ENCODE measurements at regions not wholly inside any gene's neighbourhood (a gene's known extent, or its start where the extent isn't known, plus 50 kb on each side); places are given as distances from the start of the nearest gene placed in this dataset.
A peak's percentile ranks its signal among the peaks of the same experiment; 100 is the strongest.

DNA sequence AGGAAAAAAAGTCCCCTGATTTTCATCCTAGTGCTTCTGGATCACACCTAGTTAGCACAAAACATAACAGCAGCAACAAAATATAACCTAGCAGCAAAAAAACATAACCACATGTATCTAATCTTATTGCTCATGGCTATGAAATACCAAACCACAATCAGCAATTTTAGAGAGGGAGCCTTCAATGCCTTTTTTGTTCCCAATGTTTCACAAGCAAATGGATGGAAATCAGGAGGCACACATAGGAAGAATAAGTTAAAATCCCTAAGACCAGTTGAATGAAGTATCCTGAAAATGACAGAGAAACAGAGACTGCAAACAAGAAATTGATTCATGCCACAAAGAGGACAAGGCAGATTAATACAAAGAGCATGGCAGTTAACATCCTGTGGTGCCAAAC lies 361.6 kb downstream of the GPM6A start:
- DNase-seq, result no peak

DNA sequence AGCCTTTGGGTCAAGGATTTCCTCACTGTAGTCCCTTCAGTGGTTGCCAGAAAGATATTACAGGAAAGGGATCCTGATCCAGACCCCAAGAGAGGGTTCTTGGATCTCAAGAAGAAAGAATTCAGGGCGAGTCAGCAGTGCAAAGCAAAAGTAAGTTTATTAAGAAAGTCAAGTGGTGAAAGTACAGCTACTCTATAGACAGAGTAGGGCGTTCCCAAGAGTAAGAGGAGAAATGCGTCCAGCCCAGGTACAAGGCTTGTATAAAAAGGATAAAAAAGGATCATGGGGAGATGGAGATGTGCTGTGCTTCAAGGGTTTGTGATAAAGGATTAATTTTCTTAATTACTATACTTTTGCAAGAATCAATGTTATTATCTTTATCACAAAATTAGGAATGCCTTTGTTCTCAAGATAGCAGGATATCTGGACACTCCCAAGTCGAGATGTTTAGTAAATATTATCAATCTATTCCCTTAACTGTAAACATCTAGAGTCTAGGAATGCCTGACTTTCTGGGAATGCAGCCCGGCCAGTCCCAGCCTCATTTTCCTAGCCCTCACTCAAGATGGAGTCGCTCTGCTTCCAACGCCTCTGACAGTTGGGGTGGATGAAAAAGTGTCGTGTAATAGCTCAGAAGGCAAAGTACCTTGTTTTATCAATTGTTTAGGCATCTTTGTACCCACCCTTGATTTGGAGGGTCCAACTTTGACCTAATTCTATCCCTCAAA lies 360.7 kb downstream of the GPM6A start:
- no peak for DNase-seq

DNA sequence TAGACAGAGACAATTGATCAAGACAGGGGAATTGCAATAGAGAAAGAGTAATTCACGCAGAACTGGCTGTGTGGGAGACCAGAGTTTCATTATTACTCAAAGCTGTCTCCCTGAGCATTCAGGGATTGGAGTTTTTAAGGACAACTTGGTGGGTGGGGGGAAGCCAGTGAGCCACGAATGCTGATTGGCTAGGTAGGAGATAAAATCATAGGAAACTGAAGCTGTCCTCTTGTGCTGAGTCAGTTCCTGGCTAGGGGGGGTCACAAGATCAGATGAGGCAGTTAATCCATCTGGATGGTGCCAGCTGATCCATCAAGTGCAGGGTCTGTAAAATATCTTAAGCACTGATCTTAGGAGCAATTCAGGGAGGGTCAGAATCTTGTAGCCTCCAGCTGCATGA lies 358.6 kb downstream of the GPM6A start:
- no peak for DNase-seq

DNA sequence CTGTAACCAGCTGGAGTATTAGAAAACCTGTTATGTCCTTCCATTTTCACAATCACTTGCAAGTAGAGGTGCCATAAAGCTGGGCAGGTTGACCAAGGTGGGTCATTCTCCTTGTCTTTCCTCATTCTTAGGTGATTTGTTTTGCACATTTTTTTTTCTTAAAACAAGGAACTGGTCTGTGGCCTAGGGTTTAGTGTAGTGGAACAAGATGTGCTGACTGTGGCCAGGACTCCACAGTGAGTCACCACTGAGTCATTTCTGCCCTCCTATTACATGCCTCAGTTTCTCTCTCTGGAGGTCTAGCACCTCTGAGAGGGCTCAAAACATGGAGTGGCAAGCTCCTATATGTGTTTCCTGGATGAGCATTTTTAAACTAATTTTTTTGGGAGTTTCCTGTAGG lies 355.9 kb downstream of the GPM6A start:
- no peak for DNase-seq

DNA sequence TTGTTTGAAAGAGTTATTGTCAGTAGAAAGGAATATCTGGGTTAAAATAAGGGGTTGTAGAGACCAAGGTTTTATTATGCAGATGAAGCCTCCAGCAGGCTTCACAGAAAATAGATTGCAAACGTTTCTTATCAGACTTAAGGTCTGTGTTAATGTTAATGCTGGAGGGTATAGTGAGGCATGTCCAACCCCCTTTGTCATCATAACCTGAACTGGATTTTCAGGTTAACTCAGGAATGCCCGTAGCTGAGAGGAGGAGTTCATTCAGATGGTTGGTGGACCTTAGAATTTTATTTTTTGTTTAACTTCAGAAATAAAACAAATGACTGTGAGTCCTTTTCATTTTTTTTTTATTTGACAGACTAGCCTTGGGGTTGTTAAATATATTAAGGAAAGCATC lies 354.1 kb downstream of the GPM6A start:
- DNase-seq, result no peak

DNA sequence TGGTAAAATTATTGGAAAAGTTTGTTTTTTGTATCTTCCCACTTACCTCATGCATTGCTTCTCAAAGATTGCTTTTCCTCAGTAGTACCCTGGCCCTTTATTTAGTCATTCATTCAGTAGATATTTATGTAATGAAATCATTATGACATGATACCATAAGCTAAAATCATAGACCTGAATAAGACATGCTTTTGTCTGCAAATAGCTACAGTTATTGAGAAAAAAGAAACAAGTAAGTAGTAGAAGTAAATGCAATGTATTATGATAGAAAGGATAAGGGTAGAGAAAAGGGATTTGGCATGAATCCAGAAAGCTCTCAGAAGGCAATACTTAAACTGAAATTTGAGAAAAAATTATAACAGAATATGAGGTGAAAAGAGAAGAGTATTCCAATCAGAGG lies 352.5 kb downstream of the GPM6A start:
- DNase-seq, result no peak

DNA sequence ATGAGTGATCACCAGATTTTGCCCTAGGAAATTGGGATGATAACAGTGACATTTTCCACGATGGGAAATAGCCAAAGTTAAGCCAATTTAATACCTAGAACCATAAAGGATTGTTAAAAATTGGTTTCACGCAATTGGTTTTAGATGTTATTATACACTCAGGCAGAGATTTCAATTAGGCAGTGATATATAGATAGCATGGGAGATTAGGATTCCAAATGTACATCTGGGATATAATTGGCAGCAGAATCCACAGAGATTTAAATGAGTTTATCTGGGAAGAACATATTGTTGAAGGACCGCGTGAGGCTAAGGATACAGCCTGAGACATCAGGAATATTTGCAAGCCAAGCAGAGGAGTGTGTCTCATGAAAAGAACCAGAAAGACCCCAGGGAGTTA lies 351.6 kb downstream of the GPM6A start:
- DNase-seq, result no peak

DNA sequence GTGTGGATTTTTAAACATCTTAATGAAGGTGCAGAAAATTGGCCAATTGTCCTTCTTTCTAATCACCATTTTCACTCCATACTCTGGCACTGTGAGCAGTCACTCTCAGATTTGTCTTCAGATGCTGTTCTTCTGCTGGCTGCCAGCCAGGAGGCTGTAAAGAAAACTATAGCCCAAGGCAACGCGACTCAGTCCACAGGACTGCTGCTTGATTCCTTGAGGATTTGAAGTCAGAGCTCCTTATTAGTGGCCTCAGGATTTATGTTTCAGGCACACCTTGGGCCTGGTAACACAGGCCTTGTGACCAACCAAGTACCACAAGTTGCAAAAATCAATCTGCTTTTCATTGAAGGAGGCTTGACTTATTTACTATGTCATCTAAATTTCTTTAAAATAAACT lies 342.6 kb downstream of the GPM6A start:
- no peak for DNase-seq

DNA sequence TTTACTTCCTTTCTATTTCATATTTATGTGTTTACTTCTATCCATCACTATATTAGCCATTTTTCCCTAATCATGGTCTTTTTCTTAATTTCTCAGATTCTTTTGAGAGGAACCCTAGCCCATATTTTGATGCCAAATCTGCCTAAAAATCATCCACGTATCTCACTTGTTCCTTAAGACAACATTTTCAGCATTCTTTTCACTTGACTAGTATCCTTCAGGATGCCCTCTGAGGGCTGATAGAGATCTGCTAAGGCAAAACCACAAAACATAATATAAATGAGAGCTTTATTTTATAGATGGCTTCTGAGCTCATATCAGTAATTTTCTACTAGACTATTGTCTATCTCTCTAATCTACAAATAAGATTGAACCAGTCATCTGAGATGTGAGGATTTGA lies 341.9 kb downstream of the GPM6A start:
- no peak for DNase-seq

DNA sequence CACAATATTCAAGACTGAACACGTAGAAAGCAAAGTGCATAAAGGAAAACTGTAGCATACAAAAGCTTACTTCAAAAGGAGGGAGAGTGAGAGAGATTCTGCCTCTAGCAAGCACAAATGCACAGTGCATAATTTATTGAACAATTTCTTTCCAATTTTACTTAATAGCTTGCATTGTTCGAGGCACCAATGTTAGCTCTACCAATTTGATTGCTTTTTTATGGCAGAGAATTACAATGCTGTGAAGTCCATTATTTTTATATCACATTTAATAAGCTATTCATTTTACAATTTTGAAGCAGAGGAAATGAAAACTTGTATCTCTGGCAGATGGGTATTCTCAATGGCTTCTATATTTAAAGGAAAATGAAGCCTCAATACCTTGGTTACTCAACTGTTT lies 331.7 kb downstream of the GPM6A start:
- no peak for DNase-seq

DNA sequence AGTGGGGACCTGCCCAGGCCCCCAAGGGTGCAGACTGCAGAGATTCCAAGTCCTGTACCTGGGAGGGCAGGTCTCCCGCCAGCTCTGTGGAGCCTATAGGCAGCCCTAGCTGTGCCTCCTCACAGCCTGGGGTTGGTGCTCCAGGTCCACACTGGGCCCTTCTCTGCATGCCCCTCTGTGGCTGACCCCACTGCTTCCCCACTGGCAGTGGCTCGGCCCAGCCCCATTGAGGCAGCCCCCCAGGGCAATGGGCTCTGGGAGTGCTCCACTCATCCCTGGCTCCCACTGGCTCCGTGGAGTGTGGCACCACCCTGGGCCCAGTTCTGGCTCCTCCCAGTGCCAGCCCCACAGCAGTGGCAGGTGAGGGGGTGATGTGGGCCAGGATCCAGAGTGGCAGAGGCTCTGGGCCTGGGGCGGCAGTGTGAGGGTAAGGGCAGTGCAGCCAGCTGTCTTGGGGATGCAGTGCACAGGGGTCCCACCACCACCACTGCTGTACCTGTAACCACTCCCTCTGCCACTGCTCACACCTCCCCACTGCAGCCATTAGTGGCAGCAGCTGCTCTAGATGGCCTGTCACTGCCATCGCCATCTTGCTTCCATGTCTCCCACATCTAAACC lies 312.2 kb downstream of the GPM6A start:
- no peak for DNase-seq

DNA sequence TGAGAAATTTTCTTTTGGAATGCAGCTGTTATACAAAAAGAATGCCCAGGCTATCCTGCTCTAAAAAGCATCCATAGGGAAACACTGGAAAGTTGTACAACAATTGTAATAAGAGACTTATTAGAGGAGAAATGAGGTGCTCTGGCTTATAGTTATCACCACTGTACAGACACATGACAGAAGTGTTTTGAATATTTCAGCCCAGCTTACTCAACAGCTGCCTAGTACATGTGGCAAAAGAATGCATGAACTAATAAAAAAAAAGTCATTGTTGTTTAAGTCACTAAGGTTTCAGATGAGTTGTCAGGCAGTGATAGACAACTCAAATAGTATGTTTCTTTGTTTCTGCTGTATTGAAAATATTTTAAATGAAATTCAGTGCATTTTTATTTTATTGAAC lies 307.7 kb downstream of the GPM6A start:
- no peak for DNase-seq

DNA sequence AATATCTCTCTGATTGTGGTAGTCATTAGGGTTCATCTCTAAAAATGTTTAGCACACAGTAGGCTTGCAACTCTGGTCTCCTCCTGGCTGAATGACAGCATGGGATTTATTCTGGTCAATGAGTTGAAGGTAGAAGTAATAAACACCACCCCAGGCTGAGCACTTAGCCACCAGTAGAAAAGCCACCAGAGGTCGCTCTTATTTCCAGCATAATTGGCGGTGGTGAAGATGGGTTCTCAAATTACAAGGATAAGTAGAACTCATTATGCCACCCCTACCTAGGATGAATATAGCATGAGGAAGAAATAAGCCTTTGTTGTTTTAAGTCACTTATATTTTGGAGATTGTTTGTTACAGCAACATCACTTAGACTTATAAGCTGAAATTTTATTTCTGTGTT lies 302.7 kb downstream of the GPM6A start:
- no peak for DNase-seq

DNA sequence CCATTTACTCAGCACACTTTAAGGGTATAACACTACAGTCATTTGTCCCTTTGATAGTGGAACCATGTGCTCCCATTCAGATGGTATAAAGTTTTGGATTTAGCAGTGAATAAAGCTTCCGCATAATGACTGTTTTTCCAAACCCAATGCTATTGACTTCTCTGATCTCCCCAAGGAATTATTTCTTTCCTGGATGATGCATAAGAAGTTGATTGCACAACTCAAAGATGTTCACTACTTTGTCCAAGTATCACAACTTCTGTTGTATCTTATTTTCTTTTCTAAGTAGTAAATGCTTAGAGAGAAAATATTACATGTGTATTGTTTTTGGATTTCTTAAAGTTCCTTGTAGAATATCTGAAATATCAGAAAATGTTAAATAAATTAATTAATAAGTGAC lies 300.2 kb downstream of the GPM6A start:
- DNase-seq, result no peak

DNA sequence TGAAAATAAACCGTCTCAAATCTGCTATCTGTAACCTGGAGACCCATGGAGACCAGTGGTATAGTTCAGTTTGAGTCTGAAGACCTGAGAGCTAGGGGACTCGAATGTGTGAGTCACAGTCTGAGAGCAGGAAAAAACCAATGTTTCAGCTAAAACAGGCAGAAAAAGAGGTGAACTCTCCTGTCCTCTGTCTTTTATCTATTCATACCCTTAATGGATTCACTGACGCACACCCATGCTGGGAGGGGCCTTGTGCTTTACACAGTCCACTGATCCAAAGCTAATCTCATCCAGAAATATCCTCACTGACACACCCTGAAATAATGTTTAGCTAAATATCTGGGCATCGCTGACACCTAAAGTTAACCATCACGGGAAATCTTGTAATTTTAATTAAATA lies 297.9 kb downstream of the GPM6A start:
- DNase-seq, result no peak

DNA sequence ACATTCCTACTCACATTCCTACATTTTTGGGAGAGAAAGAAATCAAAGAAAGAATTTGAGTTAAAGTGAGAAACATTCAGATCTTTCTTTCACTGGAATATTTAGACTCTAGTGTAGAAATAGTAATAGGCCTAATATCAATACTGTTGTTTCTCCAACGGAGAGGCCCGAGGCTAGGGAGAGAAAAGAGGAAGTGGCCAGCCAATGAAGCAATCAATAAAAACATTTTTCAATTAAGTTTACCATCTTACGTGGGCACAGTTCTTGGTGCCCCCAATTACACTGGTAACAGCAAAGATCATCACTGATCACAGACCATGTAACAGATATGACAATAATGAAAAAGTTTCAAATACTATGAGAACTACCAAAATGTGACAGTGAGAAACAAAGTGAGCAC lies 281.4 kb downstream of the GPM6A start:
- DNase-seq, result no peak

DNA sequence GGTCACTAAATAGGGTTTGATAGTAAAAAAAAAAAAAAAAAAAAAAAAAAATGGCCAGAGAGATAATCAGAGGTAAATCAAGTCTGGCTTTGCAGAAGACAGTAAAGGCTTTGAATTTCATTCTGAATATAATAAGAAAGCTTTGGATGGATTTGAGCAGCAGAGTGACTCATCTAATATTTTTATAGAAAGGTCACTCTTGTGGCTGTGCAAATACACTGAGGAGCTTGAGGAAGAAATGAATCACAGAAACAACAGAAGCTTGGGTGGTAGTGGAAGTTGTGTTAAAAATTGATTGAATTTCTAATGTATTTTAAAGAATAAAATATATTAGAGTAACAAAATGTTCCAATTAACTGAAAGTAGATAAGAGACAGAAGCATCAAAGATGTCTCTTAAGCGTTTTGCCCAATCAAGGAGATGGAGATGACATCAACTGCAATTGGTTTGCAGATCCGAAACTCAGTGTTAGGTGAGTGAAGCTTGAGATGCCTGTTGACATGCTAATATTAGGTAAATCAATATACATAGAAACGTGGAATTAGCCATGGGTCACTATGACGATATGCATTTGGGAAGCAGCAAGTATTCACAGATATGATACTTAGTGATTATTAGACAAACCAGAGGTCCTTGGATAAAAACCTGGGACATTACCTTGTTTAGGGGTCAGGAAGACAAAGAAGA lies 280.5 kb downstream of the GPM6A start:
- no peak for DNase-seq

DNA sequence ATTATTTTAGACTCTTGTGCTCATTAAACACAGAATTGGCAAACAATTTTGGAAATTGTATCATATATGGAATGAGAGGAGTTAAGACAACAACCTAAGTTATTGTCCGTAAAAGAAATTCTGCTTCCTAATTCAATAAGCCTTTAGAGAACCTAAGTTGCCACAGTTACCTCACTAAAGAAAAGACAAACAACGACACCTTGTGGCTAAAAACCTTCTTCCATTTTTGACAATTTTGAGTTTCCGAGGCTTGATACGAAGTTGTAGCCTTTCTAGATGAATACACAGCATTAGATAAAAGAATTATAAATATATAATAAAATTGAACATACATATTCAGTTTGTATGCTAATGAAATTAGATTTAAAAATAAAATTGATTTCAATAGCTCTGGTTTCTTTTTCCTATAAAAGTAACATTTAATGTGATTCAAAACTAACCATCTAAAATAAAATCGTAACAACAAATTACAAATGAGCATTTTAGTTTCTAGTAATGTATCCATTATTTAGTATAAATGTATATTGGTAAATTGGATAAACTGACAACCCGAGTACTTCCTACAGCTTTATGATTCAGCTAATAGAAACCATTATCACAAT lies 275.1 kb downstream of the GPM6A start:
- DNase-seq, result peak; percentile 7

DNA sequence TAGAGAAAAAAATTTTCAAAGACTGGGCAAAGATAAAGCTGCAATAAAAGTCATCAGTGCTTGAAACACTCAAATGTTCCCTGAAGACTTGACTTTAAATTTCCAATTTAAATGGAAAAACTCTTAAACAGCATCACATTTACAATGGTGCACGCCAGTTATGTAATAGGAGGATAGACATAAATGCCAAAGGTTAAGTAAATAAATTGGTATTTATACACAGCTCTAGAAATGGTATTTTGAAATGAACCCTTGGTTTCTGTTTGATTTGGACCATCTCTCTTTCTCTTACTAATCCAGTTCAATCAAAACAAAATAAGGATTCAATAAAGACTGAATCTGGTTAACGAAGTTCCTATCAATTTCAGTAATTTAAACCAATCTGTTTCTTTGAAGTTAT lies 272.6 kb downstream of the GPM6A start:
- DNase-seq, result no peak

DNA sequence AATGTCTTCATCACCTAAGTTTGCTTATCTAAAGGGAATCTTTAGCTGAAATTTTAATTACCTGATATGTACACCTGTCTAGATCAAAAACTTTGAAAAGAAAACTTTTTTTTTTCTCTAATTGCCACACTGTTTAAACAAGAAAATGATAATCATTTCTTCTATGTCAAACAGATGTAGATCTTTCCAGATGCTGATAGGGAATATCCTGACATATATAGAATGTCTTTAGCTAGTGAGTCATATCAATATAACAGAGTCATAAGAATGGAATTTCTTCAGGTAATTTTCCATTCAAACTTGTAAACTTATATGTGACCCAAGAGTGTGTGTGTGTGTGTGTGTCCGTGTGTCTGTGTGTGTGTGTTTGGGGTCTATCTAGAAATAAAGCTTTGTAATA lies 271.9 kb downstream of the GPM6A start:
- no peak for DNase-seq

DNA sequence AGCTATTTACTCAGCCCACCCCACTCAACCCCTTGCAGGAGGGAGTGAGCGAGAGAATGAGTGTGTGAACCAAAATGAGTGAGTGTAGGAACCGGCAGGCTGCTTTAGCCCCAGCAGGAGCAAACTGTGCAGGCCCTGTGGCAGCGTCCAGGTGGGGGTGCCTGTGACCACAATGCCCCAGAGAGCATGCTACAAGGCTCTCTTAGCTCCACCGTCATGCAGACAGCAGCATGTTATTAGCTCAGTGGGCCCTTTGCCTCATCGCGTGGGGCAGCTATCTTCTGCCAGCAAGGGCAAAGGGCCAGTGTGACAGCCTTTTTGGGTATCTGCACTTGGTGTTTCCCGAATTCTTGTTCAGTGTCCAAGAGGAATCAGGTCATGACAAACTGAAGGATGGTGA lies 271.3 kb downstream of the GPM6A start:
- DNase-seq, result no peak

DNA sequence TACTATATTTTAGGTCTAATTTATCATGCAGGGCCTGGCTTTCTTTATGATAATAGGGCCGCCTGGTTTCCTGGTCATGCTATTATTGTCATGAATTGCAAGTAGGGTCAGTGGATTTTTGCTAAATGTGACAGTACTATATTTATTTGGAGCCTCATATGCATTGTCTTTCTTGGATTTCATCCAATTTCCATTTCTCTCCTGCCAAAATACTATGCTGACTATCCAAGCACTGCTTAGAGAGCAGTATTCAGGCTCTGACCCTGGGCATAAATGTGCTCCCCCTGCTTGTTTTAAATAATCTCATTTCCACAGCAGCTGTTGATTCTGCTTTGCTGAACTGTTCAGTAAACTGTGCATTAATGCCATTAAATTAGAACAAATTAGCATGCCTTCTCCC lies 269.3 kb downstream of the GPM6A start:
- no peak for DNase-seq

DNA sequence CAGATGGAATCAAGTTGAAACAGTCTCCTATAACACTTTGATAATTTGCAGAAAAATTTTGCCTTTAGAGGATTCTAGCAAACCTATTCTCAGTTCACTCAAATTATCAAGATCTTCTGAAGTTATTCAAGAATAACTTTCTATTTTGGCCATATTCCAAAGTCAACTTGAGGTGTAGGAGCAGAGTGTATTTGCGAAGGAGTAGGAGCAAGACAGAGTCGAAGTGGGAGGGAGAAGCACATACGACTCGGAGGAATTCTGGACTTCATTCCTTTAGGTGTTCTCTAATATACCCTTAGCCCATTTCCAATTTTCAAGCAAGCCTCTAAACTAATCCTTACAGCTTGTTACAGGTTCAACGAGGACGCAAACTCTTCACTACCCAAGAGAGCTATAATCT lies 252.9 kb downstream of the GPM6A start:
- no peak for DNase-seq

DNA sequence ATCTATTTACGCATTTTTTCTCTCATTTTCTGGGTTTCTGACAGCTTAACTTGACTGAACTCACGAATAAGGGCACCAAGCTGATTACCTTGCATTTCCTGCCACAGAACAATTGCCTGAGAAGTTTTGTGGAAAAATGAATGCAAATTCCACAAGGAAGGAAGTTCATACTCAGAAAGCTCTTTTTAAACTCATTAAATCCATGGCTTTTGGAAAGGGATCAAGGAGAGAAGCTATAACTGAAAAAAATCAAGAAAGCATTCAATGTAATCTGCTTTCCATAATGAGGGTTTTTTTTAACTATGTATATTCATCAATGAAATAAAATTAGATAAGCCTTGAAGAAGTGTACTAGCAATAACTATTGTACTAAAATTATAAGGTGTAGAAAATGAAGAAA lies 252.5 kb downstream of the GPM6A start:
- no peak for DNase-seq

All from GF-D8 (cell line).